Uterus (tissue), 3 donors: ENCODE measurements at regions not wholly inside any gene's neighbourhood (a gene's known extent, or its start where the extent isn't known, plus 50 kb on each side); places are given as distances from the start of the nearest gene placed in this dataset.

ENCODE experiments used
- DNase-seq, 2 donors: peaks; one replicate each; pipeline ENCODE4 v3.0.0-alpha.2; 2019 to 2020
- H3K27ac ChIP-seq, 2 donors: fragments of 200-600 bp; sonication (generic); 1 replicate in 1 of 2; 2 replicates in 1 of 2; pipeline ENCODE4 v1.5.1; 2016 to 2018
- H3K27me3 ChIP-seq, 2 donors: fragments of 200-600 bp; sonication (generic); one replicate each; pipeline ENCODE4 v1.5.1; 2018 to 2019; ENCODE audit warnings: control low read depth in 1 of 2
- H3K36me3 ChIP-seq, 2 donors: fragments of 200-600 bp; sonication (generic); one replicate each; pipeline ENCODE4 v1.5.1; 2019; ENCODE audit warnings: control low read depth in 1 of 2
- H3K4me1 ChIP-seq, 2 donors: fragments of 200-600 bp; sonication (generic); one replicate each; pipeline ENCODE4 v1.5.1; 2018 to 2019; ENCODE audit warnings: control low read depth in 1 of 2
- H3K4me3 ChIP-seq, 2 donors: fragments of 200-600 bp; sonication (generic); 1 replicate in 1 of 2; 2 replicates in 1 of 2; pipeline ENCODE4 v1.5.1; 2018 to 2019; ENCODE audit warnings: mild to moderate bottlenecking in 1 of 2
- H3K9me3 ChIP-seq, 2 donors: fragments of 200-600 bp; sonication (generic); one replicate each; pipeline ENCODE4 v1.5.1; 2019; ENCODE audit warnings: control low read depth in 1 of 2
- CTCF ChIP-seq, 4 experiments: fragments of 200-600 bp in 2 of 4; fragments of 450-650 bp in 2 of 4; sonication (generic) in 2 of 4; IDR thresholded peaks; one replicate each; pipeline ENCODE4 v1.5.1; 2016 to 2019; ENCODE audit warnings: antibody characterized with exemption in 4 of 4, mild to moderate bottlenecking in 2 of 4, moderate library complexity in 1 of 4
- POLR2A ChIP-seq, 2 donors: fragments of 450-650 bp; IDR thresholded peaks; one replicate each; pipeline ENCODE4 v1.6.1; 2016; ENCODE audit warnings: antibody characterized with exemption in 2 of 2, mild to moderate bottlenecking in 1 of 2, moderate library complexity in 1 of 2
- intact Hi-C: fragments of 100-400 bp; cut with DNase I; formaldehyde crosslinking; loops from one replicate; pipeline ENCODE4 v1.15.1; 2023; ENCODE audit warnings: low total_unique reads
- donor health status: DM: yes; HTN: yes; CAD: no.

GRCh38 chrX:100512471-100512870, 72.3 kb upstream of the TNMD start:
- H3K36me3 ChIP-seq, result no peaks in the 10 kb centered on the region
- H3K4me1 ChIP-seq, result no peaks in the 10 kb centered on the region
- H3K27ac ChIP-seq, result no peak overlapping the region
- H3K27me3 ChIP-seq, result peaks cover 0 to 3% of the 10 kb centered on the region in 2 donors
- H3K9me3 ChIP-seq, result no peaks in the 10 kb centered on the region
- peak; percentile 54 to 67 (median 58) for TF ChIP-seq CTCF (IDR thresholded peaks at IDR 0.05)
- no peak for TF ChIP-seq POLR2A (IDR thresholded peaks at IDR 0.05)
- no peak for DNase-seq
- no peak overlapping the region for H3K4me3 ChIP-seq
- intact Hi-C loops, result no loop called here

- H3K36me3 ChIP-seq, result no peaks in the 10 kb centered on the region
- H3K4me1 ChIP-seq, result no peaks in the 10 kb centered on the region
- H3K4me3 ChIP-seq, result no peak overlapping the region
- intact Hi-C loops, result no loop called here
- H3K27ac ChIP-seq, result no peak overlapping the region
- TF ChIP-seq CTCF (IDR thresholded peaks at IDR 0.05) (no peak), POLR2A (IDR thresholded peaks at IDR 0.05) (no peak)
- no peak for DNase-seq
- peaks cover 0 to 7% of the 10 kb centered on the region in 2 donors for H3K27me3 ChIP-seq
- H3K9me3 ChIP-seq, result peaks cover 0 to 4% of the 10 kb centered on the region in 2 donors
These were observed 84.7 kb upstream of the PCDH19 start for GRCh38 chrX:100494646-100495370.

- no peak overlapping the region for H3K27ac ChIP-seq
- intact Hi-C loops, result no loop called here
- H3K36me3 ChIP-seq, result no peaks in the 10 kb centered on the region
- no peak for TF ChIP-seq POLR2A (IDR thresholded peaks at IDR 0.05)
- no peak for TF ChIP-seq CTCF (IDR thresholded peaks at IDR 0.05)
- no peak overlapping the region for H3K4me3 ChIP-seq
- no peaks in the 10 kb centered on the region for H3K9me3 ChIP-seq
- H3K4me1 ChIP-seq, result no peaks in the 10 kb centered on the region
- DNase-seq, result no peak
- peaks cover 0 to 7% of the 10 kb centered on the region in 2 donors for H3K27me3 ChIP-seq
These were observed 81.1 kb upstream of the PCDH19 start for GRCh38 chrX:100491174-100491573.

GRCh38 chrX:100487795-100488194, 77.7 kb upstream of the PCDH19 start:
- Histone ChIP-seq H3K9me3 (no peaks in the 10 kb centered on the region), H3K27ac (no peak overlapping the region), H3K4me3 (no peak overlapping the region), H3K4me1 (no peaks in the 10 kb centered on the region), H3K27me3 (peaks cover 0 to 2% of the 10 kb centered on the region in 2 donors), H3K36me3 (no peaks in the 10 kb centered on the region)
- no peak for DNase-seq
- intact Hi-C loops, result no loop called here
- TF ChIP-seq POLR2A (IDR thresholded peaks at IDR 0.05) (no peak), CTCF (IDR thresholded peaks at IDR 0.05) (no peak)

- DNase-seq, result no peak
- Histone ChIP-seq H3K27ac (no peak overlapping the region), H3K9me3 (no peaks in the 10 kb centered on the region), H3K4me3 (no peak overlapping the region), H3K27me3 (no peaks in the 10 kb centered on the region), H3K4me1 (no peaks in the 10 kb centered on the region), H3K36me3 (no peaks in the 10 kb centered on the region)
- intact Hi-C loops, result no loop called here
- TF ChIP-seq CTCF (IDR thresholded peaks at IDR 0.05) (no peak), POLR2A (IDR thresholded peaks at IDR 0.05) (no peak)
These were observed 74.9 kb upstream of the PCDH19 start for GRCh38 chrX:100484971-100485370.
